22Rv1 (cell line): ENCODE measurements at regions not wholly inside any gene's neighbourhood (a gene's known extent, or its start where the extent isn't known, plus 50 kb on each side); places are given as distances from the start of the nearest gene placed in this dataset.

Experiments
- H3K27ac ChIP-seq: fragments of 450-650 bp; 2 replicates; pipeline ENCODE4 v1.5.1; 2017
- CTCF ChIP-seq: fragments of 450-650 bp; IDR thresholded peaks from 2 replicates; pipeline ENCODE4 v1.5.1; 2017; ENCODE audit warnings: mild to moderate bottlenecking
- ZFX ChIP-seq: fragments of 450-650 bp; IDR thresholded peaks from 2 replicates; pipeline ENCODE4 v1.6.1; 2017; ENCODE audit warnings: antibody characterized with exemption, borderline replicate concordance

- TF ChIP-seq CTCF (no peak), ZFX (no peak)
- no peak overlapping the region for H3K27ac ChIP-seq
These were observed 78.3 kb downstream of the RAMP3 start for GRCh38 chr7:45235905-45236304.

- TF ChIP-seq ZFX (no peak), CTCF (no peak)
- H3K27ac ChIP-seq = no peak overlapping the region
These were observed 79.1 kb downstream of the RAMP3 start for GRCh38 chr7:45236666-45237065.

- no peak overlapping the region for H3K27ac ChIP-seq
- no peak for TF ChIP-seq CTCF
- TF ChIP-seq ZFX = no peak
These were observed 80.3 kb downstream of the RAMP3 start for GRCh38 chr7:45237788-45238461.

GRCh38 chr7:45238806-45239205 lies 81.2 kb downstream of the RAMP3 start:
- TF ChIP-seq CTCF (no peak), ZFX (no peak)
- H3K27ac ChIP-seq = no peak overlapping the region

GRCh38 chr7:45239486-45239885 lies 81.9 kb downstream of the RAMP3 start:
- H3K27ac ChIP-seq = no peak overlapping the region
- TF ChIP-seq CTCF (no peak), ZFX (no peak)

GRCh38 chr7:45240273-45240771 lies 82.7 kb downstream of the RAMP3 start:
- no peak for TF ChIP-seq CTCF
- no peak for TF ChIP-seq ZFX
- H3K27ac ChIP-seq = no peak overlapping the region

- H3K27ac ChIP-seq = no peak overlapping the region
- no peak for TF ChIP-seq CTCF
- TF ChIP-seq ZFX = no peak
These were observed 83.3 kb downstream of the RAMP3 start for GRCh38 chr7:45240926-45241325.
